Activated CD4-positive, alpha-beta T cell treated with anti-CD3 and anti-CD28 coated beads for 48 hours (primary cell): ENCODE measurements at regions not wholly inside any gene's neighbourhood (a gene's known extent, or its start where the extent isn't known, plus 50 kb on each side); places are given as distances from the start of the nearest gene placed in this dataset.
"Not testable (repeated sequence)": the region's sequence is repeated elsewhere in the genome, so short reads cannot be mapped to it uniquely, and the experiment has no call there.

Source experiments
- DNase-seq: peaks from one replicate; pipeline ENCODE4 v3.0.0-alpha.2; 2020

DNA sequence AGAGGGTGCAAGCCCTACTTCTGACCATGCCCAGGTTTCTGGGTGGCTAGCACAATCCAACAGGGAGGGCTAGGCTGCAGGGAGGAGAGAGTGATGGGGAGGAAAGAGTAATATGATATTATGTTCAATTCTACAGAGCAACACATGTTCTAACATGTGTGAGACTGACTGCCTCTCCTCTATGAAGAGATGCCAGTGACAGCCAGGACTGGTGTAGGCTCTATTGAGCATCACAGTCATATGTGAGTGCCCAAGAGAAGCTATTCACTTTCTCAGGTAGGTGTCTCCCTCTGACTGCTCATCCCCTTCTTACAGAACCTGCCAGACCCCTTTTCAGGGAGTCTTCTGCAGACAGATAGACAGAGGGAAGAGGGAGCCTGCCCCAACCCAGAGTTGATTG, 446.1 kb downstream of the SIPA1L2 start:
- DNase-seq = no peak

DNA sequence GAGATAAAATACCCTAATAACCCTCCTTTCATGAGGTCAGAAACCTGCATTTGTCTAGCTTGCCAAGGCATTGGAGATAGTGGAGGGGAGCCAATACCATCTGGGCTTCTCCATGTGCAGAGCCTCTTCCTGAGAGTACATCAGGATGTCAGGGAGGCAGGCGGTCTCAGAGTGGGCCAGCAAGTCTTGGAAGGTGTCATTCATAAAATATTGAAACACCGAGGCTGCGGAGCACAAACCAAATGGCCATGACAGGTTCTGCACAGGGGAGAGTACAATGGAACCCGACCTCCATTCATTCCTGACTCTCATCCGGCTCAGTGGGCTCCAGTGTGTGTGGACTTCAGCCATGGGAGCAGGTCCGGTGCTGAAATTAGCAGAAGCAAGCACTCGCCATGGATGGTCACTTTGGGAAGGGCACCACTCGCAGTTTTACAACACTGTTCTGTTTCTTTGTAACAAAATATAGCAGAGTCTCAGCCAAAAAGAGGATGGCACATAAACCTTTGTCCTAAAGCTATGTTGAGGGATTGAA, 446.6 kb downstream of the SIPA1L2 start:
- DNase-seq = no peak

DNA sequence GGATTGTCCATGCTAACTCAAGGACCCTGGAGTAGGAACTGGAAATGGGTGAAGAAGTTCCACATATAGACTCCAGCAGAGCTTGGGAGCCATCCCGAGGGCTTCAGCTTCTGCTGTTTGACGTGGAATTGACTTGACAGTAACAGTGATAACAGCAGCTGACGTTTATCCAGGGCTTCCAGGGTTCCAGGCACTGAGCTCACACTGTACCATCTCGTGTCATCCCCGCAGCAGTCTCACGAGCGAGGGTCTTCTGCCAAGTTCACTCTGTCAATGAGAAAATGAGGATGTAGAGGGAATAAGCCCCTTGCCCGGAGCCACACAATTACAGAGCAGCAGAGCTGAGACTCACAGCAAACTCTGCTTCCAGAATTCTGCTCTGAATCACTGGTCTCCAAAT, 447.7 kb downstream of the SIPA1L2 start:
- no peak for DNase-seq

DNA sequence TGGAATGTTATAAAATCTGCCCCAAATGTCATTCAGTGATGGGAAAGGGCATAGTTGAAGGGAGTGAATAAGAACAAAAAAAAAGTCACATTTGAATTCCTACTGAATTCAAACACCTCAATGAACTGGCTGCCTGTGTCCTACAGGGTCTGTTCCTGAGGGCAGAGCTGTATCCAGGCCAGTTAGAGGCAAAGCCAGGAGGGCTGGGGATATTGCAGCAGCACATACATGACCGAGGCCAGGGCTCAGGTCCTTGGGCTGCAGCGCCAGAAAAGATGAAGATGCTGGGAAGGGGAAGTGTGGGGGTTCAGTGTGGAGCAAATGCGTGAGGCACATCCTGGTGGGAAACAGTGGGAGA, 449.2 kb downstream of the SIPA1L2 start:
- no peak for DNase-seq

DNA sequence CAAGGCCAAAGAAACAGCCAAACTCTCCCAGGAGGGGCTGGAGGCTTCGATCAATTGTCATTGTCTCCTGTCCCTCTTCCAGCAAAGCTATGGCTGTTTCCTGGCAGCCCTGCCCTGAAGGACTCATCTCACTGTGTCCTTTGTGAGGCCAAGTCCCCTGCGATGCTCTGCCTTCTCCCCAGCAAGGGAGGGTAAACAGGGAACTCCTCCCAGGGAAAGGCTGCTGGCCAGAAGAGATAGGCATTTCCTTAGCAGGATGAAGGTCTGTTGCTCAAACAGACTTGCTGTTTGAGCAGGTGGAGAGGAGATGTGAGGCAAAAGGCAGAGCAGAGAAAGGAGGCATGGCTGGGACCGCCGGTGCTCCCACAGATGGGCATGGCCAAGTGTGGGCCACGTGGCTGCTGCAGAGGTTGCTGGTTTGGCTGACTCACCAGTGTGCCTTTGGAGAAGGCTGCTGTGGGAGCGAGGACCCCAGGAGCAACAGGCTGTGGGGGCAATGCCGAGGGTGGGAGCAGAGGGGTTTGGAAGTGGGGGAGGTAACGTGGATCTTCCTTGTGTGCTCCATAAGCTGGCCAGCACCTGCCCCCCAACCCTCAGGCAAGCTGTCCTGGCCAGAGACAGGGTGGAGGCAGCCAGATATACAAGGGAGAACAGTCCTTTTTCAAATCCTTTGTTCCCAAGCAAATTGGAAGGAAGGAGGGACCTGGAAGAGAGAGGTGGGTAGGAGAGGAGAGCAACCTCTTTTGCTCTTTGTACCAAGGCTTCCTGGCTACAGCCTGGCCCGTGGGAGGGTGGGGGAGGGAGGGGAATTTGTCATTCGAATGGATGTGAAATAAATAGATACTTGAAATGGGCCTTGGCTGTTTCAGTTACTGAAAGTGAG, 449.8 kb downstream of the SIPA1L2 start:
- no peak for DNase-seq

DNA sequence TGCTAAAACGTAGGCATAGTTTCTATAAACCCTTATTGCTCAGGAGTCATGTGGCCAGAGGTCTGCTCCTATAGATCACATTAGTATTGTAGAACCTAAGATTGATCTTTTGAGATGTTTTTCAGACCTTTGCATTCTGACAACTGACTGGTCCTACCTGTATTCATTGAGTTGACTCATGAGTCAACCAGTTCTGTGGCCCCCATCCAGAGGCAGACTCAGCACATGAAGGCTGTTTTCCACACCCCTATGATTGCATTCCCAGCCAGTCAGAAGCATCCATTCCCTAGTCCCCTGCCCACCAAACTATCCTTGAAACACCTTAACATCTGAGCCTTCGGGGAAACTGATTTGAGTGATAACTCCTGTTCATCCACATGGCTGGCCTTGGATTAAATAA, 451.7 kb downstream of the SIPA1L2 start:
- DNase-seq = no peak

DNA sequence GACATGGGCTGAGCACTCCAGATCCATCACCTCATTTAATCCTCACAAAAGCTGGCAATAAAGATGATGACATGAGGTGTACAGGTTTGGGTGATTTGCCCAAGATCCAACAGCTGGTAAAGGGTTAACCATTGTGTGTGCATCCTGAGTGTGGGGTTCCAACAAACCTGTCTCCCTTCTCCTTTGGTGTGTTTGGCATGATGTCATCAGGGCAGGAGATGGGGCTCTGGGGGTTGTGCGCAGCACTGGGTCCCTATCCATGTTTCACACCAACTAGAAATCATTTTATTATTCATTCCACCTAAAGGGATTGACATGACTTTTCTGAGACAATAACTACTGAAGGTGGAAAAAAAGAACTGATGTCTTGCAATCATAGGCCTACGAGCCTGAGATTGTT, 452.5 kb downstream of the SIPA1L2 start:
- no peak for DNase-seq

DNA sequence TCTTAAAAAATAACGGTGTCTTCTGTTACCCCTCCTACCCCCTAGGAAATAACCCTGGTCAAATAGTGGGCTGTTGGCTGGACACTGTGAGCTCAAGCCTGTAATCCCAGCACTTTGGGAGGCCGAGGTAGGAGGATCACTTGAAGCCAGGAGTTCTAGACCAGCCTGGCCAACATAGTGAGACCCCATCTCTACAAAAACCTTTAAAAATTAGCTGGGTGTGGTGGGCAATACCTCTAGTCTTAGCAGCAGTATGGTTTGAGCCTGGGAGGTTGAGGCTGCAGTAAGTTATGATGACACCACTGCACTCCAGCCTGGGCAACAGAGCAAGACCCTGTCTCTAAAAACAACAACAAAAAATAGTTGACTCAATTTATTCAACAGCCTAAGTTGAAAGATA, 453.7 kb downstream of the SIPA1L2 start:
- no peak for DNase-seq

DNA sequence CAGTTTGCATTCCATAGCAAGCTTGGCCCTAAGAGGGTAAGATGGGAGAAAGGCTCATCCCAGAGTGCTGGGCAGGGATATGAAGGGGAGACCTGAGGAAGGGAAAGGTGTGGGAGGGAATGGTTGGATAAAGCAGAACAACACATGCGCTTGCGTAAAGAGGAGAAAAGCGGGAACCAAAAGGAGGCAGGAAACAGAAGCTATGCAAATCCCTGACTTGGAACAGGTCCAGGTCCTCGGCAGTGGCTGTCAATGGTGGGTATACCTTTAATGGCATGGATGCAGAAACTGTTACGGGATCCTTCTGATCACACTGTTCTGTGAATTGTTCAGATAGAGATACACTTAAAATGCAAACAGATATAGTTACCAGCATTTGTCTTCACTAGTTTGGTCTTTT, 455.6 kb downstream of the SIPA1L2 start:
- no peak for DNase-seq

DNA sequence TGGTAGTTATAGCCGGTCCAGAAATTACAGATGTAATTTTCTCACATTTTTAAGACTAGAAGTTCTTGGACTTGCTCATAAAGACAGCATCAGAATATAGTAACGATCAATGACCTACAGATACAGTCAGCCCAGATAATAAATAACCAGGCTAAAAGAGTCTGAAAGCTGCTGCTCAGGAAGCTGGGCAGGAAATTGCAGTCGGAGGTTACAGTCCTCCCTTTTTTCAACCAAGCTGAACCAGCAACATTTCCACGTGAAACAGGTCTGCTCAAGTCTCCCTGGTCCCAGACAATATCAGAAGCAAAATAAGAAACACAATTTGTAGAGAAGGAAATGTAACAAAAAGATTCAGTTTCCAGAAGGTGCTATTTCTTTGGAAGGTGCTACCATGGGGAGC, 457.4 kb downstream of the SIPA1L2 start:
- no peak for DNase-seq

DNA sequence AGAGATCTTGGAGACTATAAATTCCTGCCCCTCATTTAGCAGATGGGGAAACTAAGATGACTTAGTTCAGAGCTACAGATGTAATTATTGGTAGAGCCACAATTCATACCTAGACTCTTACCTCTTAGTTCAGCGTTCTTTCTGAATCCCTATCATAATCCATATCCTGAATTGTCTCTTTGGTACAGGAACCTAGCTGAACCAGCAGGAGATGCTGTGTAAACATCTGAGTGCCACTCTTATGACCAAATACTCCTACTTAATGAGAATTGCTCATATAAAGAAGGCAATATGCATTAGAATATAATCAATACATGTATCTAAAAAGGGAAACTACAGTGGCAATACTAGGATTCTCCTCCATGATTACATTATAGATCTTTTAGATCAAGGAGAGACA, 459.0 kb downstream of the SIPA1L2 start:
- DNase-seq = no peak

DNA sequence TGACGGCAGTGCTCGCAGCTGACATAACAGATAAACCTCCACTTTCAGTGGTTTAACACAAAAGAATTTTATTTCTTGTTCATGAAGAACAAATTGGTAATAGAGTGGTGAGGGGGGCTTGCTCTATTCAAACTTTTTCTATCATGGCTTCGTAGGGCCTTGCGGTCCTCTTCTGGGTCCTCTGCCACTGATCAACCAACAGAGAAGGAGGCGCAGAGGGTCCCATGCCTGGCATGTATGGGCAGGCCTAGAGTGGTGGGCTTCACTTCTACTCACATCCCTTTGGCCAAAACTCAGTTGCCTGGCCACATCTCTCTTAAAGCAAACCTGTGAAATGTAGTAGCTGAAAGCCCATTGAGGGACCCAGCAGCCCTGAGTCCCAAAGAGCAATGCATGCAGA, 460.5 kb downstream of the SIPA1L2 start:
- DNase-seq = no peak

DNA sequence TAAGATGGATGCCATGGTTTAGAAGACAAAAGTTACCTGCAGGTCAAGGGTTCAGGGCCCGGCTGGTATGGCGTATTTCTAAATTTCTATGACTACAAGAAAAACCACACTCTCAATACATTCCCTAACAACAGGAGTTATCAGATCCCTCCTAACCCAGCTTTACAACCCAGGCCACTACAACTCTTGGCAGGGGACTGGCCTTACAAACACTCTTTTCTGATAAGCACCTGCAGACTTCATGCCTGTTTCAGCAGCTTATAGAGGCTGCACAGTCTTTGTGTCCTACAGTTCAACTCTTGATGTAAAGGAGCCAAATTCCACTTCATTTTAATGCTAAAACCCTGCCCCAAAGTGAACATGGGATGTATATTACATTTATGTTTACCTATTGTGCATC, 461.4 kb downstream of the SIPA1L2 start:
- no peak for DNase-seq

DNA sequence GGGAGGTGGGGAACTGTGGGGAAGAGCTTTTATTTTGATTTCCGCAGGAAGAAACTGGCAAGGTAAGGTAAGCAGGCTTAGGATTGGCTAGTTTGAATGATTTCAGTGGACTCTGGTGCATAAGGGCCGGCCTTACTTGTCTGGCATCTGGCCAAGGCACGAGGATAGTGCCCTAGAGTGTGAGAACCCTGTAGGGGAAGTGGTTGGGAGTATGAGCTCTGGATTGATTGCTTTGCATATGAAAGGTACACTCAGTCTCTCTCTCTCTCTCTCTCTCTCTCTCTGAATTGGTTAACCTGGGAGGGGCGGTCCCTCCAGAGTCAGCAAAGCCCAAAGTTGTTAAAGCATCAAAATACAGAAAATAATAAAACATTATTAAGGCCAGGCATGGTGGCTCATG, 463.0 kb downstream of the SIPA1L2 start:
- DNase-seq = no peak

DNA sequence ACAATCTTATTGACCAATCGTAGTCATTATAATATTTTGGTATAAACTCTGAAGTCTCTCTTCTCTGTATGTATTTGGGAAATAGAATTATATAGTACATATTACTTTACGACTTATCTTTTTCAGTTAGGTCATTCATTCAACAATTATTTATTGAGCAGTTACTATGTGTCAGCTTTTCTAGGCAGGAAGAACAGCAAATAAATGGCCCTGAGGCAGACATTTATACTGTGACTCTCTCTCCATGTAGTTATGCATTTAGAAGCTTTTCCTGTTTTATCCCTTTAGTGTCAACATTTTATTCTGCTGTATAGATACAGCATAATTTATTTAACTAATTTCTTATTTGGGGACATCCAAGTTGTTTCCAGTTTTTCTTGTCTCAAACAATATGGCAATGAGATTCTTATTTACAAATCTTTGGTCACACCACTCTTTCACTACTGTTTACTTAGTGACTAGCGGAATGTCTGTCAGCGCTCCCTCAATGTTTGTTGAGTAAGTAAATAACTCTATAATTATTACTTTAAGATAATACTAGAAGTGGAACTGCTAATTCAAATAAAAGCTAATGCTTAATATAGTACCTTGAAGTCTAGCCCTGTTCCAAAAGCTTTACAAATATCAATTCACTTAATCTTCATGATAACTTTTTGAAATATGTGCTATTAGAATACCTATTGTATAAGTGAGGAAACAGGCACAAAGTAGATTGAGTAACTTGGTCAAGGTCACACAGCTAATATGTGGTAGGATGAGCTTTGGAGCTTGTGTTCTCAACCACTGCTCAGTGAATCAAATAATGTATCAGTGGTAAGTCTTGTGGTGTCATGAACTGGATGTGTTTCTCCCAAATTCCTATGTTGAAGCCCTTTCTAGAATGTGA, 465.6 kb downstream of the SIPA1L2 start:
- DNase-seq = no peak

DNA sequence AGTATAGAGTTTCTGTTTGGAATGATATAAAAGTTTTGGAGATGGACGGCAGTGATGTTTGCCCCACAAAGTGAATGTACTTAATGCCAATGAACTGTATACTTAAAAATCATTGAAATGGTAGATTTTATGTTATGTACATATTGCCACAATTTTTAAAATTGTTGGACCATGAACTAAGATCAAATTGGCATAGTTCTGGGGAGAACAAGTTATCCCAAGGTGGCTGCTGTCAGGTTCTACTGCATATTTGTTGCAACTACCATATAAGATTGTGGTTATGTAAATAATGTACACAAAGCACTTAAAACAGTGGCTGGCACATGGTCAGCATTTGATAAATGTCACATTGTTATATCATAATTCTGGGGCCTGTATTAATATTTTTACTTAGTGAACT, 466.4 kb downstream of the SIPA1L2 start:
- no peak for DNase-seq

DNA sequence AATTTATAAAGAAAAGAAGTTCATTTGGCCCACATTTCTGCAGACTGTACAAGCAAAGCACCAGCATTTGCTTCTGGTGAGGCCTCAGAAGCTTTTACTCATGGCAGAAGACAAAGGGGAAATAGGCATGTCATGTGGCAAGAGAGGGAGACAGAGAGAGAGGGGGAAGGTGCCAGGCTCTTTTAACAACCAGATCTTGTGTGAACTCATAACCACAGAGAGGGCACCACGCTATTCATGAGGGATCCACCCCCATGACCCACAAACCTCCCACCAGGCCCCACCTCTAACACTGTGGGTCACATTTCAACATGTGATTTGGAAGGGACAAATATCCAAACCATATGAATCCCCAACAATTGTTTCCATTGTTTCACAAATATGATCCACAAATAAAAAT, 467.9 kb downstream of the SIPA1L2 start:
- DNase-seq = no peak

DNA sequence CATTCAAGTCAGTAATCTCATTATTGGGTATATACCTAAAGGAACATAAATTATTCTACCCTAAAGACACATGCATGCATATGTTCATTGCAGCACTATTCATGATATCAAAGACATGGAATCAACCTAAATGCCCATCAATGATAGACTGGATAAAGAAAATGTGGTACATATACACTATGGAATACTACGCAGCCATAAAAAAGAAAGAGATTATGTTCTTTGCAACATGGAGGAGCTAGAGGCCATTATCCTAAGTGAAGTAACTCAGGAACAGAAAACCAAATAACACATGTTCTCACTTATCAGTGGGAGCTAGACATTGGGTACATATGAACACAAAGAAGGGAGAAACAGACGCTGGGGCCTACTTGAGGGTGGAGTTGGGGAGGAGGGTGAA, 471.4 kb downstream of the SIPA1L2 start:
- not testable (repeated sequence) for DNase-seq

DNA sequence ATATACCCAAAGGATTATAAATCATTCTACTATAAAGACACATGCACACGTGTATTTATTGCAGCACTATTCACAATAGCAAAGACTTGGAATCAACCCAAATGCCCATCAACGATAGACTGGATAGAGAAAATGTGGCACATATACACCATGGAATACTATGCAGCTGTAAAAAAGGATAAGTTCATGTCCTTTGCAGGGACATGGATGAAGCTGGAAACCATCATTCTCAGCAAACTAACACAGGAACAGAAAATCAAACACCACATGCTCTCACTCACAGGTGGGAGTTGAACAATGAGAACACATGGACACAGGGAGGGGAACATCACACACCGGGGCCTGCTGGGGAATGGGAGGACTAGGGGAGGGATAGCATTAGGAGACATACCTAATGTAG, 473.9 kb downstream of the SIPA1L2 start:
- not testable (repeated sequence) for DNase-seq

DNA sequence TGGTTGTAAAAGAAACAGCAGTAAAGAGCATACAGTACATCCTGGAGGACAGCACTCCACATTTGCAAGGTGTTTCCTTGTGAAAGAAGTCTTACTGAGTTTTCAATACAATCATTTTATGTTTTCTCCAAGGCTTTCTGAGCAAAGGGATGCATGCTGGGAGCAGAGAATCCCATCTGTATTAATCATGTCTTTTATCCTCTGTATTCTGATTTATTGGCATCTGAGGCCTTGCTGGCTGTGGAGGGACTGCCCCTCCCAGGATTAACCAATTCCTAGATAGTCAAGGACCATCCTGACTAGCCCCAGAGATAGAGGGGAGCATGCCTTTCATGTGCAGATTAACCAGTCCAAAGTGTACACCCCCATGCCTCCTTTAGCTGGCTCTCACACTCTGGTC, 476.3 kb downstream of the SIPA1L2 start:
- DNase-seq = no peak

DNA sequence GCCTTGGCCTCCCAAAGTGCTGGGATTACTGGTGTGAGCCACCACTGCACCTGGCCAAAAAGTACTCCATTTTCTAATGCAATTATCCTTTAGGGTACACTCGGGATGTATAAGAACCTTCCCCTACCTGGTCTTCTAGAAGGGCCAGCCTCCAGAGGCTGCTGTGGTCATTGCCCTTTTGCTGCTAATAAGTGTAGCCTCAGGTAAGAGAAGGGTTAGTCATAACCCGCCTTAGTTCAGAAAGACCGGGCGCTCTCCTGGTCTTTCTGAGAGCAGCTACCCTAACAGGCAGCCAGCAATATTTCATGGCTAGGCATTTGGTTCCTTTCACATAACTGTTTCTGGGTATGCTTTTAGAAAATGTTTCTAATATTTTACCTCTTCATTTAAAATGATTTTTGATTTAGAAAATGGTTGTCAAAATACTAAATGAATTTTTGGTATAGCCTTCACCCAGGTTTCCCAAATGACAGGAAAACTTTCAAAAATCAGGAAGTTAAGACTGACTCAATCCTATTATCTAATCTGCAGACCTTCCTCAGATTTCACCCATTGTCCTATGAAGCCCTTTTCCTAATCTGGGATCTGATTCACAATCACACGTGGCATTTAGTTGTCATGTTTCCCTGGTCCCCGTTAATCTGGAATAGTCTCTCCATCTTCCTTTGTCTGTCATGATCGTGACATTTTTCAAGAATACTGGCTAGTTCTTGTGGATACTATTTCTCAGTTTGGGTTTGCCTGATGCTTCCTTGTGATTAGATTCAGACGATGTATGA, 479.0 kb downstream of the SIPA1L2 start:
- no peak for DNase-seq

DNA sequence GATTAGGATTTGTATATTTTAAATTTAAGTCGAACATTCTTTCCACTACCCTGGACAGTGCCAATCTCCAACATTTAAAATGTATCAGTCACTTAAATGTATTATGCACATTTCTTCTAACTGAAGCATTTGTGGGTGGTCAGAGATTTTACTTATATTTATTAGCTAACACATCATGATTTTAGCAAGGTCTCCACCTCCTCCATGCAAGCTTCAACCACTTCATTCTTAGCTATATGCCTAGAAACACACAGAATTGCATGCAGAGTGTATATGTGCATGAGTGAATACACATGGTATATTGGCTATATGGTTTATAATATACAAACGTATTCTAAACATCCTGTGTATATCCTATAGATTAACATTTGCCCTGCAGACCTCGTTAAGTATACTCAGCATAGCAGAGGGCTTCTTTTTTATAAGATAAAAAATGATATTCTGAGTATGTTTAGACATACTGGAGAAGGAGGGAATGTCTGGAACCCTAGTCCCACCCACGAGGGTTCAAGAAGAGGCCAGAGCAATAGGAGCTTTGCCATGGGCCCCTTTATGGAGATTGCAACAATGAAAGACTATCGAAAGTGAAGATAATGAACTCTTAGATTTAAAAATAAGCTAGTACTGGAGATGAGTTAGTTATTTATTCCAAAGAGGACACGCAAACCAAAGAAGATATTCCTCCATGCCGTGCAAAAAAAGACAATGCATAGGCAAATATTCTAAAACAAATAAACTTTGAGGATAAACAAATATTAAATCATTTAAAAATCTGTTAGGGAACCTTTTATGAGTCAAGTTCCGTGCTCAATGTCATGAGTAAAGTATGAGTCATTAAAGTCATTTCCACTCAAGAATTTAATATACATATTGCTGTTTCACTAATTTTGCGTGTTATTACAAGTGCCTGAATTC, 480.4 kb downstream of the SIPA1L2 start:
- DNase-seq = no peak
